Stimulated activated CD4-positive, alpha-beta T cell treated with anti-CD3 and anti-CD28 coated beads, TNF-alpha, amount 100 ng/mL, for 24 hours (primary cell): ENCODE measurements at regions not wholly inside any gene's neighbourhood (a gene's known extent, or its start where the extent isn't known, plus 50 kb on each side); places are given as distances from the start of the nearest gene placed in this dataset.

ENCODE experiments used
- DNase-seq, 3 experiments: peaks; one replicate each; pipeline ENCODE4 v3.0.0-alpha.2; 2020; ENCODE audit warnings: low read depth in 3 of 3

DNA sequence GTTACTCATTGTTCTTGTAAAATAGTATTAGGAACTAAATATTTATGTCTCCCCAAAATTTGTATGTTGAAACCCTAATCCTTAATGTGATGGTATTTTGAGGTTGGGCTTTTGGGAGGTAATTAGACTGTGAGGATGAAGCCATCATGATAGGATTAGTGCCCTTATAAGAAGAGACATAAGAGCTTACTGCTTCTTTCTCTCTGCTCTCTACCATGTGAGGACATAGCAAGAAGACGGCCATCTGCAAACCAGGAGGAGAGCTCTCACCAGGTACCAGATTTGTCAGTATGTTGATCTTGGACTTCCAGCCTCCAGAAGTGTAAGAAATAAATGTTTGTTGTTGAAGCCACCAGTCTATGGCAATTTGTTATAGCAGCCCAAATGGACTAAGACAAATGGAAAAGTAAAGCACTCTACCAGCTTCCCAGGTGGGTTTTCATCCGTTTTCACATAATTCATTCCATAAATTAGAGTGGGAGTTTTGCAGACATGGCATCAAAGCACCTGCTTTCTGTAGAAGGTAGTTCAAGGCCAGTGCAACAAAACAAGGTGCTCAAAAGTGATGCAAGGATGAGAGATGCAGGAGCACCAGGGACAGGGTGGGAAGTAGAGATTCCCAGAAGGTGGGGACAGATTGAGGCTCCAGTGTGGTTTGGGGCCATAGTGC is 70.7 kb downstream of the MYCN start:
- DNase-seq: no peak

DNA sequence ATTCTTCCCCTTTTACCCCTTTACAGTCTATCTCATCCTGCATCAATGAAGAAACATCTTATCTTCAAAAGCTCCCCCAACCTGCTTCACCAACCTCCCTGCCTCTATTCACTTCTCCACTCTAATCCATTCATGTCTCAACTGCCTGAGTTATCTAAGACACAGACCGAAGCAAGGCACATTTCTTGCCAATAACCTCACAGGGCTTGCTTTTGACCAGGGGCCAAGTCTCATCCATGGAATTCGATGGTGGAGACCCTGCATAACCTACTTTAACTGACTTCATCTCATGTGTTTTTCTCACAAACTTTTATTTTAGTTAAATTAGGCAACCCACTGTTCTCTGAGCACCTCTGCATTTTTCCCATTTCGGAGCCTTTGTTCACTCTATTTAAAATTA is 69.7 kb downstream of the MYCN start:
- DNase-seq: no peak

DNA sequence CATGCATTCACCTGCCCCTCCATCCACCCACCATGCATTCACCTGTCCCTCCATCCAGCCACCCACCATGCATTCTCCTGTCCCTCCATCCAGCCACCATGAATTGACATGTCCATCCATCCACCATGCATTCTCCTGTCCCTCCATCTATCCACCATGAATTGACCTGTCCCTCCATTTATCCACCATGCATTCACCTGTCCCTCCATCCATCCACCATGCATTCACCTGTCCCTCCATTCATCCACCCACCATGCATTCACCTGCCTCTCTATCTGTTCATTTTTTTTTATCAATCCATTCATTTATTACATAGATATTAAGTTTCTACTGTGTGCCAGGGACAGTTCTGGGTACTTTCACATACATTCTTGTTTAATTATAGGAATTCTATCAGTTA is 69.2 kb downstream of the MYCN start:
- DNase-seq: no peak

DNA sequence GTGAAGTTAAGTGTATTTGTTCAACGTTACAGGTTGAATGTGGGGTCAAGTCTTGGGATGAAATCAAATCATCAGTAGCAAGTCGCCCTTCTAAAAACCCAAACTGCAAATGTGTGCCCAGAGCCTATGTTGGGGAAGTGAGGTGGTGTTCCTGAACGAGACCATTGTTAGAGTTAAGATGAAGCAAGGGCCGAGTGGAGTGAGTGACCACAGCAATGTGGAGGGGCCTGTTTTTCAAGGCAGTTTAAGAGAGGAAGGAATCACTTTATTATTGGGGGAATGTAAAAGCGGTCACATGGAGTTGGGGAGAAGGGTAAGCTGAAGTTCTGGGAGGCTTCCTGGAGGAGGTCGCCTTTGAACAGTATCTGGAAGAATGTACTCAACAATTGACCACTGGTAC is 68.5 kb downstream of the MYCN start:
- DNase-seq: no peak

DNA sequence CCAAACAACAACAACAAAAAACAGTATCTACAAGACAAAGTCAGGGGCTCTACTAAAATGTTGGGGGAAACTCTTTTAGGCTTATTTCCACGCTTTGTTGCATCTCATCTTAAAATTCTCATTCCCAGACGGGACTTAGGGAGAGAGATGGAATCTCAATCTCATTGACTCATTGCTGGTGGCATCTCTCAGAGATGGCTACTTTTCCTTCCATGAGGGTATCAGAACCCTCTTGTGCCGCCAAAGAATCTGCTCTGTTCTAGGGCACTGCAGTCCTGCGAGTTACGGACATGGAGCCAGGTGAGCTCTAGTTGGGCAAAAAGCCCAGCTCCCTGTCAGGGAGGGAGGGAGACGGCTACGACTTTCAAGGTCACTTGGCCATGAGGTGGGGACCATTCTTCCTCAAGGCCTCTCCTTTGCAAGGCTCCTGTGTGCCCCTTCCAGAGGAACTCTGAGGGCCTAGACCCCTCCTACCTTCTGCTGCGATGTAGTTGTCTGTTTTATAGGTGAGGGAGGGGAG is 68.0 kb downstream of the MYCN start:
- no peak for DNase-seq

DNA sequence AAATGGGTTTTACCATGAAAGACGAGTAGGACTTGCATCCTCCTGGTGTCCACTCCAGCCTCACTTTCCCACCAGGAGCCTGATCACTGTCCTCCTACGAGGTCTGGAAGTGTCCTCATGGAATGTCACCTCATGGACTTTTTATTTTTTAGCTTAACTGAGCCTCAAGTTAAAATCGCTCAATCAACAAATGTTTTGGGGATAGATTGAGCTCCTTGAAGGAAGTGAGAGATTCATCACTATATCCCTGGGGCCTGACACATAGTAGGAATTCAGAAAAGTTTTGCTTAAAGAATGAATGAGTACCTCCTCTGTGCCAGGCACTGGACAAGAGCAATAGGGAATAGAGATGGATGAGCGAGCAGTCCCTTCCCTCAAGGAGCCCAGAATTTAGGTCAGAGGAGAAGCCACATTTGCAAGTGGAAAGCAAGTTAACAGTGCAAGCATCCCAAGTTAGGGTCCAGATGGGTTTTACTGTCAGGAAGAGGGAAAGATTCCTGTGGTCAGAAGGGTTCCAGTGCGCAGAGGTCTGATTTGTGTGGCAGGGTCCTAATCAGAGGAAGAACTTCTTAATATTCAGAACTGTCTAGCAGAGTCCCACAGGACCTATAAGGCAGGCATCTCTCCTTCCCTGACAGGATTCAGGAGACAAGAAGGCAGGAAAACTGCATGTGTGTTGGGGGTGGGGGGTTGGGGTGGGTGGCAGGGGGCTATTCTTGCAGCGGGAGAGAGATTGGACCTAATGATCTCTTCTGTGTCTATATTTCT is 67.0 kb downstream of the MYCN start:
- no peak for DNase-seq

DNA sequence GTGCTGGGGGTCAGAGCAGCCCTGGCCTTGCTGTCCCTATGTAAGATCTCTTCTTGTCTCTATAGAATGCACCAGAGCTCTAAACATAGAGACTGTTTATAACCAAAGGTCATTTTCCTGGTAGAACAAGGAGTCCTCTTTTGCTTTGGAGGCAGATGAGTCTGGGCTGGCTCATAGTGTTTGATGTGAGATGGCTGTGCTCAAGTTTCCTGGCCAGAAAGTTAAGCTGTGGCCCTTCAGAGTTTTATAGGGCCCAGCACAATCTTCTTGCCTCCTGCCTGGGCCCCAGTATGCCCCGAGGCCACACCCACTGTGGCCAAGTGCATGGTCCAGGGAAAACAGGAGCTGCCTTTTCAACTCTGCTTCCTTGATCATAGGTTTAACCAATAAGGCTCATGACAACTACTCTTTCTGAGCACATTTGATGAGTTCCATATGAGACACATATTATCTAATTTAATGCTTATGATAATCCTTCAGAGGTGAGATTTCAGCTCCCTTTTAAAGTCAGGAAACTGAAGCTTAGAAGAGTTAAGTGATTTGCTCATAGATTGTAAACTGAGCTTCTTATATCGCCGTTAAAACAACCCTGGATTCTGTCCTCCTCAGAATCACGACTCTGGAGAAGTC is 66.3 kb downstream of the MYCN start:
- DNase-seq: no peak

DNA sequence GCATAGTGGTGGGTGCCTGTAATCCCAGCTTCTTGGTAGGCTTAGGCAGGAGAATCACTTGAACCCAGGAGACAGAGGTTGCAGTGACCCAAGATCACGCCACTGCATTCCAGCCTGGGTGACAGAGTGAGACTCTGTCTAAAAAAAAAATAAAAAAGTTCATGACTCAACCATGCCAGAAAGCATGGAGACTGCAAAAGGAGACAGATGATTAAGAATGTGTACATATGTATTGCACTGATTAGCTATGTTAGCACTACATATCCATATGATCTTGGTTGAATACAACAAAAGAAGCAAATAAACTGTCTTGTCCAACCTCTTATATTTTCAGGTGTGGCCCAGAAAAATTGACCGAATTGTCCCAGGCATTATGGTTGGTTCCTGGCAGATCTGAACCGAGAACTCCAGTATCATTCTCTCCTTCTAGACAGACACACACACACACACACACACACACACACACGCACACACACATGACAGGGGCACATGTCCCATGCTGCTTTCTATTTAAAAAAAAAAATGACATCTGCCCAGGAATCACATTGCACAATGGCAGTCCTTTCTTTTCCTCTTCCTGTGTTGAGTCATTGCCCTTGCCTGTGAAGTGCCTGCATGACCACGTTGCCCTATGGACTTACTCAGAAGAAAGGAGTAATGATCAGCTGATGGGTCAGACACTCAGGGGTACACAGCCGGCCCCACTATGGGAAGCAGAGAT is 65.6 kb downstream of the MYCN start:
- no peak for DNase-seq

DNA sequence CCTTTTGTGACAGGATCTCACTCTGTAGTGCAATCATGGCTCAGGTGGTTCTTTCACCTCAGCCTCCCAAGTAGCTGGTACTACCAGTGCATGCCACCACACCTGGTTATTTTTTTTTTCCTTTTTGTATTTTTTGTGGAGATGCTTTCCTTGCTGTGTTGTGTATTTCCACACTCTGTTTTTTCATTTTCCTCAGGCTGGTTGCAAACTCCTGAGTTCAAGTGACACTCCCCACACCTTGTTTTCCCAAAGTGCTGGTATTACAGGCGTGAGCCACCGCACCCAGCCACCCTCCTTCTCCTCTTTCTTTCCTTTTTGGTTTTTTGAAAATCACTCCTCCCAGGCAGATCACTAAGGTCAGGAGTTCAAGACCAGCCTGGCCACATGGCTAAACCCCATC is 65.0 kb downstream of the MYCN start:
- no peak for DNase-seq

DNA sequence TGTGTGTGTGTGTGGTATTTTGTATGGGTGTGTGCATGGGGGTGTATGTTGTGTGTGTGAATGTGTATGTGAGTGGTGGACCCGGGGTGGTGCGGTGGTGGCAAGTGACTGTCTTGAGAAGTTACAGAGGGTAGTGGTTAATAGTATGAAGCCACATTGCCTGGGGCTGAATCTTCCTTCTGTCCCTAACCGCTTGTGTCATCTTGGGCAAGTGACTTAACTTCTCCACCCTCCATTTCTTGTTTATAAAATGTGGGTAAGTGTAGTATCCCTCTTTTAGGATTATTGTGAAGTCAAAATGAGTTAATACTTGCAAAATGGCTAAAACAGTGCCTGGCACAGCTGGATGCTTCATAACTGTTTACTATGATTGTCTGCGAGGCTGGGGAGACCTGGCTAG is 63.5 kb downstream of the MYCN start:
- no peak for DNase-seq

DNA sequence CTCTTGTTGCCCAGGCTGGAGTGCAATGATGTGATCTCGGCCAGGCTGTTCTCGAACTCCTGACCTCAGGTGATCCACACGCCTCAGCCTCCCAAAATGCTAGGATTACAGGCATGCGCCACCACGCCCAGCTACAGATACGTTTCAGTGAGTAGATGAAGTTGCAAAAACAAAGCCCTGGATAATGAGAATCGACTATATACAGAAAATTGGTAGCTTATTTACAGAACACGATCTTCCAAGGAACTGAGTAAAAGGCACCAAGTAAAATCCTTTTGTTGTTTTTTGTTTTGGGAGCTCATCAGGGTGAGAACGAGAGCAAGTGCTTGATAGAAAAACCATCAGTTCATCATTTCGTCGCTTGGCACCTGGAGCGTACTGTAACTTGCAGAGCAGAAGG is 62.8 kb downstream of the MYCN start:
- no peak for DNase-seq

DNA sequence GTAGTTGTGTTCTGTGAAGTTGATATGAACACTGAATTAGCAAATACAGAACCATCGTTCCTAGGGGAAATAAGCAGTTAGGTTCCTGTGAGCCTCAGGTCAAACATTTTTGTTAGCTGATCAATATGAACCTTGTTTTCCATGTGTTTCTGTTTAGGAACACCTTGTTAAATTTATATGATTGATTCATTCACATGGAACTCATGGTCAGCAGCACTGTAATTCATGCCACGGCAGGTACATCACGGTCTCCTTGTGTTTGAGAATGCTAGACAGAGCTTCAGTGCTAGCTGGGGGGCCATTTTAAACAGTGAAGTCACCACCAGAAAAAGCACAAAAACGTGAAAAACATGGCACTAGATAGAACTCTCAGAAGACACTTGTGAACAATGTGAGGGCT is 62.2 kb downstream of the MYCN start:
- no peak for DNase-seq

DNA sequence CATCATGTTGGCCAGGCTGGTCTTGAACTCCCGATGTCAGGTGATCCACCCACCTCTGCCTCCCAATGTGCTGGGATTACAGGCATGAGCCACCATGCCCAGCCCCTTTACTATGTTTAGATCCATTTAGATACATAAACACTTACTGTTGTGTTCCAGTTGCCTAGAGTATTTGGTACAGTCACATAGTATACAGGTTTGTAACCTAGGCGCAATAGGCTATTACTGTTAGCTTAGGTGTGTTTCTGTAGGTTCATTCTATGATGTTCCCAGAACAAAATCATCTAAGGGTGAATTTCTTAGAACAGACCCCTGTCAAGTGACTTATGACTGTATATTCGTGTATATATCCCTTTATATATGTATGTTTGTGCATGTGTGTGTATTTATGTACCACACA is 61.8 kb downstream of the MYCN start:
- no peak for DNase-seq

DNA sequence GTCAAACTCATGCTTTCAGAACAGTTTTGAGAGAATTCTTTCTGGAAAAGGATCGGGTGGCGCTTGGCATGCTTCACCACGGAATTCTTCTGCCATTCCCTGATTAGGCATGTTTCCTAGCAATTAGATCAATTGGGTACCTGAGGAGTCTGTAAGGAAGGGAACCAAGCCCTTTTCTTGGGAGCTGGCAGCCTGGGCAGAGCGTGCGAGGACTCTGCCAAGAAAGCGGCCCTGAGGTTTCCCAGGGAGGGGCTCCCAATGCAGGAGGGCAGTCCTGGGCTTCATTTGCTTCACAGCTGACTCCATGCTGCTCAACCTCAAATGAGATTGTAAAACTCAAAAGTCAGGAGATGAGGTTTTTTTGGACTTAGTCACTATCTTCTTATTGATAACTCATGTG is 60.3 kb downstream of the MYCN start:
- DNase-seq: no peak

DNA sequence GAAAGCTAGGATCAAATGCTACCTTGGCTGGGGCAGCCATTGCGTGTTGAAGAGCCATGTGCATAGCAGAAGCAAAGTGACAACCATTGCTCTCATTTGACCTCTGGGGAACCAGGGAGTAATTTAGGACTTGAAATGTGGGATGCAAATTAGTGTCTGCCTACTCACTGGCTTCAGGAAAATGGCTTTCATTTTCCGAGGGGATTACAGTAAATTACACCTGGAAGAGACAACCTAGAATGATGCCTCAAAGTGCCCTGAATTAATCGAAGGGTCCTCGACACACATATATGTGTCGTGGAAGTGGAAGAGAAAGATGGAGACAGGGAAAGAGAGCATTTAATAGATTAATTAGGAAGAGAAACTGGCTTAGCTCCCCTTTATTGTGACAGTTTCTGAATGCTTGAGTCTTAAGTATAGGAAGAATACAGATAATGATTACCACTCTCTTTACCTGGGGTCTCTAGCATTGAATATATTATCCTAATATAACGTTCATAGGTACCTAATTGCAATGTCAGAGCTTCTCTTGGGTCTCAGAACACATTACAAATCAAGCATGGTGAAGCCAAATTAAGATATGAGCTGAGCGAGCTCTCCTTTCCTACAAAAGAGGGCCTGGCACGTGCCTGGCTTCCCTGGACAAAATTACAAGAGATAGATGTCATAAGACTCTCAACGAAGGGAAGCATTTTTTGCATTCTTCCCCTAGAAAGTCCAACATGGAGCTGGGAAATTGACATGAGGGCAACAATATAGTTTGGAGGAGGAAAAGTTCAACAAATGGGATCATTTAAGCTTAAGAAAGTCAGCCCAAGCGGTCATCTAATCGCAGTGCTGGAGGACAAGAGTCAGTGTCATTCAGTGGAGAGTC is 59.5 kb downstream of the MYCN start:
- DNase-seq: no peak

DNA sequence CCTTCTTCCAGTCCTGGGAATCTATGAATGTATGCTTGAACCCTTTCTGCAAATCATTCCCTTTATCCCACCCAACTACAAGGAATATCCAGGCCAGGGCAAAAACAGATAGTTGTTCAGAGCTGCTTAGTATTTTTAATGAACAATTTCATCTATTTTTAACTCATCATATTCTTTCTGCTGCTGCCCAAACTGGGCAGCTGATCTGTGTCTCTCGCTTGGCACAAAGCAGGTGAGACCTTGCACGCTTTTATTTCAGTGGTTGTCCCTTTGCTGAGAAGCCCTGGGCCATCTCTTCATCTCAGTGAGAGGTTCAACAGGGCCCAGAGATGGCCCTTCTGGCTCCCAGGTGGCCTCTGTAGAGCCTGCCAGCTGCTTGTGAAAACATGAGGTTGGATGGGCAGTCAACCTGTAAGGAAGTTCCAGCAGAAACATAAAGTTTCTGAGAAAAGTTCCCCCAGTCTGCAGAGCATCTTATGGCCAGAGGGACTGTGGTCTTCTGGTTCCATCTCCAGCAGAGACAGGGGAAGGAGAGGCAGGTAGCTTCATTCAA is 57.5 kb downstream of the MYCN start:
- DNase-seq: no peak

DNA sequence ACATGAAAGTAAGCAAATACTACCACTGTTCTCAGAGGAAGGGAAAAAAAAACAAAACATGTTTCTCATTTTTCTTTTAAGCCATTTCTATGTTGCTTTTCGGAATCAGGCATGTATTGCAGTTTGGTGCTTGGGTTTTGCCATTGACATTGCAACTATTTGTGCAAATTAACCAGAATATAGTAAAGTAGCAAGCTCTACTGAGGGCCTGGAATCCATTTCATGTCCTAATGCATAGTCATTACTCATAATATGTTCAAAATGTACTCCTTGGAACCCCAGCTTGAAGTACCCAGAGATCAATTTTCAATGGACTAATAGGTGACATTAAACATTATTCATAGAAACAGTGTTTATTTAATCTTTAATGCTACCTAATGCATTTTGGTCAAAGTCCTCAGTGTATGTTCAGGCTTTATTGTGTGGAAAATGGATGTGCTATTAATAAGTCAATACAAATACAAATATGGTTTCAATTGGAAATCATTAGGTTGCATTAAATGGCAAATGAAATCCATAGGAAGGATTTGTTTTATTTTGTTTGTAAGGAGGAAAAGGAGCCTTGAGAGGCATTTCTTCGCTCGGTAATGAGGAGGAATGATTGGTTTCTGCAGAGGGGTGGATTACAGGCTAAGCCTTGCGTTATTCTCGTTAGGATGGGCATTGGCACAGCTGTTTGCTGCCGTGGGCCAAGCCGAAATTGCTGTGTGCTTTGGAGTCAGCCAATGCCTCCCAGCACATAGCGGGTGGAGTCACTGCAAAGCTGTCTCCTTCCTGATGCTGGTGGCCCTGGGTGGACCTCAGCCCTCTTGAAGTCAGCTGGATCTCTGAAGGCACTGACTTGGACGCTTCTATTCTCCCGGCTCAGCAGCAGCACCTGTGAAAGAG is 56.4 kb downstream of the MYCN start:
- DNase-seq: no peak
